ENCODE measurements at regions not wholly inside any gene's neighbourhood (a gene's known extent, or its start where the extent isn't known, plus 50 kb on each side); places are given as distances from the start of the nearest gene placed in this dataset.
"Not testable (repeated sequence)": the region's sequence is repeated elsewhere in the genome, so short reads cannot be mapped to it uniquely, and the experiment has no call there.

DNA sequence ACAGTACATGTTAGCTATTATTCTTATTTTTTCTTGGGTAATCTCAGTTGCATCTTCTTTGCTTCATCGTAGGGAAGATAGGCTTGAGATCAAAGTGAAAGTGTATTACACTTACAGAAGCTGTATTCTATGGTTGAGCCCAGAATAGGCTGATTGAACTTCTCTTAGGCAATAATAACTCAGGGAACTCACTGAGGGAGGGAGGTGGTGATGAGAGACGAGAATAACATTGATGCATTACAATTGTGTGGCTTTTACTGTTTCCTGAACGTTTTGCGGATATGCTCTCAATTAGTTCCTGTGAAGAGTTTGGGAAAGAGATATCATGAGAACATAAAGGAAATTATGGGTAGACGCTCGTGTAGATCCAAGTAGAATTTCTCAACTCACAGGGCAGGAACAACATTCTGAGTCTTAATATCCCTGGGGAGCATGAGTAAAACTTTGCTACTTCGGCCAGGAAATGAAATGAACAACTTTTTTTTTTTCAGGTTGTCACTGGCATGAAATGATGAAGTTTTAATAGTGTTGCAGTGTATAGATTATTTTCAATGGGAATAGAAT is 302.2 kb downstream of the TUSC7 start:
- no peak for DNase-seq

DNA sequence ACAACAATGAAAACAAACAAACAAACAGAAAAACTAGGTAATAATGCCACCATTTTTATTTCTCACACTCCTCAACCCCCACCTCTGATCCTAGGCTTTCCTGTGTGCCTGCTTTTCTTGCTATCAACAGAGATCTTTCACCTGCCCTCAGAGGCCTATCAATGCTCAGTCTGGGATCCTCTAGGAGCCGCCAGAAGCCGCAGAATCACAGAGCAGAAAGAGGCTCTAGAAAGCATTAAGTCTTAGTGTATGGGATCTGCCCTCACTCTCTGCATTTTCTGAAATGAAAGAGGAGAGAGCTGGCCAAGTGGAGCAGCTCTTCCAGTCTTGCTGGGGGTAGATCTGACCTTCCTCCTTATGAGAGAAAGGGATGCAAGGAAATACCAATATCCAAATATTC is 306.8 kb downstream of the TUSC7 start:
- no peak for DNase-seq

DNA sequence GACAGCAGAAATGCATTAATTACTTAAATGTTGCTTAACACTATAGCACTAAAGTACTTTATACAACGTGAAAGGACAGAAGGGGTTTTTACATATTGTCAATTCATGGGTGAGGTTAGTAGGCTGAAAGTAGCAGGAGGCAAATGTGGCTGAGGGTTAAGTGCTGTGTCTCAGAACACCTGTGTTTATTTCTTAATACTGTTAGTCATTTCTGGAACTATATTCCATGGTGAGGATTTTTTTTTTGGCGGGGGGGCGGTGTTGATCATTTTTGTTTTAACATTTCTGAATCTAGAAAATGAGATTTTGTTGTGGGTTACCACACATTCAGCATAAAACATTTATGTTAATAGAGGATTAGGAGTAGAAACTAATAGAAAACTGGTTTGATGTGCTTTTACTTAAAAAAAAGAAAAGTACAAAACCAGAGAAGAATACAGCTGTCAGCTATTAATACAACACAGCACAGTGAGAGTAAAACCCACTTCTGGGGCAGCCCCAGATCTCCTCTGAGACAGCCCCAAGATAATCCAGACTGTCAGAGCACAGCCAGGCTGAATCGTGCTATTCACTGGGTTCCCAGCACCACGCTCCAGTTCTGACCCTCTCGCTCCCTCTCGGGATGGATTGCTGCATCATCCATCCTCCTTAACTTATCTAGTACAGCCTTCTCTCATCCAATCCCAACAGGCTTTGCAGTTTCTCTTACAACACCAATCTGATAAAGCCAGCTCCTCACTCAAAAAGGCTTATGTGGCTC is 307.7 kb downstream of the TUSC7 start:
- no peak for DNase-seq

DNA sequence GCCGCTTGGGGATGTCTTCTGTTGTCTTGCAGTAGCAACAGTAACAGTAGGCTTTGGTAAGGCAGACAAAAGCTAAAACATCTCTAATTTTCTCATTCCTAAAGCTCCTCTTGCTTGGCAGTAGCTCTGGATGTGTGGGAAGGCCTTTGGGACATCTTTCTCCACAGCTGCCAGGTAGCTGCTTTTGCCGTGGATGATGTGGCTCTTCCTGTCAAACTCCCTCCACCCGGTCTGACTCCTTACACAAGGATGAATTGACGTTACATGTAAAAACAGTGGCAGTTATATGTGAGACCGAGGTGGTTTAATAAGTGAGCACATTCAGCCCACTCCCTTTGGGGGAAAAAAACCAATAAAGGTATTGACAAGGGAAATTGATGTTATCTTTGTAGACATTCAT is 309.1 kb downstream of the TUSC7 start:
- no peak for DNase-seq

DNA sequence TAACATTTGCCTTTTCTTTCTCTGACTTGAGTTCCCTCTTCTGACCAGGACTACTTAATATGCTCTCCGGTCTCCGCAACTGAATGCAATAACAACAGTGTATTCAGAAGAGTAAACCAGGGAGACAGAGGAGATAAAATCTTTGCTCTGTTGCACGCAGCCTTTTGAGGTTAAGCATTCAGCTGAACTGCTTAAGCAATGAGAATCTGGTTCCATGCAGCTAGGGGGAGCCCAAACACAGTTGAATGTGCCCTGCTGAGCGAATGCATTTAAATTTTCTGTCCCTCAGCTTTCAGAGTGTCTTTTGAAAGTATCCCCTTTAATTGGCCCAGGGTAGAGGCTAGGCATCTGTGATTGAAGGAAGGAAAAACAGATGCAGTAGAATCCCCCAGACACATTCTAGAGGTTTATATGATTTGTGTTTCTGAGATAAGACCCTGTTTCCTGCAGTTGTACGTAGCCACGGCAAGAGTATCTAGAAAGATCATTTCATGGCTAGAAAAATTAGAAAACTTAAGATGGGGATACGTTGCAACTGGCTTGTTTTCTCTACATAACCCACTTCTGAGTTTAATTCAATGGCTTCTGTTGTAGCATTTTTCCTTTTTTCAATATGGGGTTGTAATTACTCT is 309.6 kb downstream of the TUSC7 start:
- no peak for DNase-seq

DNA sequence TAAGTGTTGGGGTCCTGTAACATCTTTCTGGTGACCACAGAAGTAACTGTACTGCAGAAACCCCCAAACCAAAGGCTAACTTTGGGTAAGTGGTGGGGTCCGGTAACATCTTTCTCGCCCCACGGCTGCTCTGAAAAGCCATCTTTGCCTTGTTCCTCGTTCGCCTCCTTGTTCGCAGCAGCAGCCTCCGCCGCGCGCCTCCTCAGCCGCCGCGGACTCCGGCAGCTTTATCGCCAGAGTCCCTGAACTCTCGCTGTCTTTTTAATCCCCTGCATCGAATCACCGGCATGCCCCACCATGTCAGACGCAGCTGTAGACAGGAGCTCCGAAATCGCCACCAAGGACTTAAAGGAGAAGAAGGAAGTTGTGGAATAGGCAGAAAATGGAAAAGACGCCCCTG is 316.8 kb downstream of the TUSC7 start:
- no peak for DNase-seq

DNA sequence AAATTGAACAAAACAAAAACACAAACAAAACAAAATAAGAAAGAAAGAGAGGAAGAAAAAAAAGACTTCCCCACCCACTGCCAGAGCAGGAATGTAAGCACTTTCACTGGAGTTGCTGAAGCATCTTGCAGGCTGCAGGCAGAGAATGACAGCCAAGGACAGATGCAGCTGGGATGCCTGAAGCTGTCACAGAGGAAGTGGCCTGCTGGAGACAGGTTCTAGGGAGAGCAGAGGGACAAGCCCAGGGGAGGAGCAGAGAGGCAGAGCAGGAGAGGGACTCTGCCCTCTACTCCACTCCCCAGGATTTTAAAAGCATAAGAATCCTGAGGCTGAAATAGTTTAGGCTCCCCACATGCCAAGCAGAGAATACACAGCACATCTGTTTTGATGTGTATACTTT is 326.2 kb downstream of the TUSC7 start:
- no peak for DNase-seq

DNA sequence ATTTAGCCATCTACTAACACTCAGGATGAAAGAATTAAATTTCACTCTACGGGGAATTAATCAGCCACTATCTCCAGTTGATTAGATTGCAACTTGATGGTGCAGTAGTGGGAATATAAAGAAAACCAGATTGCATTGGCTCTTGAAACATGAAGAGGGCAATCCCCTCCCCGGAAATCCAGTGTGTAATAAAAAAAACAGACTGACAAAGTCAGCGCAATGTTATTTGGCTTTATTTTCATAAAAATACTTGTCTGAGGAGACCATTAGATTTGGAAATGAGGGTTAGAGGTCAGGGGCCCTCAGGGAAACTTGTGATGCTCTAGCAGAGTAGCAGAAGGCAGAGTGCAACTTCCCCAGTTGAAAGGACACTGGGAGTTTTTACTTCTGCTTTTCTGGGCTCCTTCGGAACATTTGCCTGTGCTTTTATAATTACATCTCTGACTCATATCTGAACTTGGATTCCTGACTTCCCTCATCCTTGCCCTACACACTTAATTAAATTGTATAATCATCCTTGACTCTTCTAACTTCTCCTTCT is 326.8 kb downstream of the TUSC7 start:
- no peak for DNase-seq

DNA sequence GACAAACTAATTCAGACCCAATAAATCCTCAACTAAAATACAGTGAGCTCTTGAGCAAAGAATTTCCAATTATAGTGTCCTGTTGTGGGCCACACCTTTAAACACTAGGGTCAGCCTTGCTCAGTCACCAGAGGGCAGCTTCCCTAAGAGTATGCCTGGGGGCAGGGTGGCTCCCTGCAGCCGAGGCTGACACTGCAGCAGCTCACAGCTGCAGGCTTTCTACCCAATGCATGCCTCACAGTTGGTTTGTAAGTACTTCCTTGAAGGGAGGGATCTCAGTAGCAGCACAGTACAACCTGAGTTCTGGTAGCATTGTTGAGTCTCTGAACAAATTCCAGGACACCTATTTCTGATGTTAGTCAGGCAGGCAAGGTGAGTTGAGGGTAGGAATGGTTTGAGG is 335.6 kb downstream of the TUSC7 start:
- DNase-seq = no peak

DNA sequence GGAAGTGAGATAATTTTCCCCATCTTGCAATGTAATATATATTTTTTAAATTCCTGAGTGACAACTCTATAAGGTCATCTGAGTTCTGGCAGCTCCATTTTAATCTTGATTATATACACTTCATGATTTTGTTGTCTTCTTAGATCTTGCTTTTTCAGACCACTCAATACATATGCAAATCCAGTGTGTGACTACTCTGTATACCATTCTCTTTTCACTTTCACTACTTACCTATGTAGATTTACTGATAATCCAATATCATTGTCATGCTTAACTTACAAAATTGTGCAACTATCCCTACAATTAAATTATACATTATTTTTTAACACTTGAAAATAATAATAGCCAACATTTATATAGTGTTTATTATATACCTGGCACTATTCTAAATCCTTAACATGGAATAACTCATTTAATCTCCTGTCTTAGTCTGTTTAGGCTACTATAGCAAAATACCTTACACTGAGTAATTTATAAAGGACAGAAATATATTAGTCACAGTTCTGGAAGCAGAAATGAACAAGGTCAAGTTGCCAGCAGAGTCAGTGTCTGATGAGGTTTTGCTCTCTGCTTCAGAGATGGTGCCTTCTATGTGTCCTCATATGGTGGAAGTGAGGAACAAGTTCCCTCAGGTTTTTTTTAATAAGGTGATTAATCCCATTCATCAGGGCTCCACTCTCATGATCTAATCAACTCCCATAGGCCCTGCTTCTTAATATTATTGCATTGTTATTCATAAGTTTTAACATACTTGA is 338.5 kb downstream of the TUSC7 start:
- DNase-seq = no peak

DNA sequence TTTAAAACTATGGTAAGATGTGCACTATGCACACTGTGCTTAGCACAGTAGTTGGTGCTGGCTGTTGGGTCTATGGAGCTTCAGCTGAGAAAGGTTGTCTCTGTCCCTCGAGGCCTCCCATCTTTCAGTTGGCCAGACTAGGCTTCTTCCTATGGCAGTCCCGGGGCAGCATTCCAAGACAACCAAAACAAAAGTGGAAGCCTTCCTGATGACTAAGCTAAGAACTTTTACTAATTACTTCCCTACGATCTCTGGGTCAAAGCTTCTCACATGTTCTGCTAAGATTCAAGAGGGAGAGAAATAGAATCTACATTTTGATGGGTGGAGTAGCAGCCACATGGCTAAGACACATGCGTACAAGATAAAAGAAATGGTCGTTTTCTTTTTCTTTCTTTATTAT is 342.8 kb downstream of the TUSC7 start:
- DNase-seq = no peak

DNA sequence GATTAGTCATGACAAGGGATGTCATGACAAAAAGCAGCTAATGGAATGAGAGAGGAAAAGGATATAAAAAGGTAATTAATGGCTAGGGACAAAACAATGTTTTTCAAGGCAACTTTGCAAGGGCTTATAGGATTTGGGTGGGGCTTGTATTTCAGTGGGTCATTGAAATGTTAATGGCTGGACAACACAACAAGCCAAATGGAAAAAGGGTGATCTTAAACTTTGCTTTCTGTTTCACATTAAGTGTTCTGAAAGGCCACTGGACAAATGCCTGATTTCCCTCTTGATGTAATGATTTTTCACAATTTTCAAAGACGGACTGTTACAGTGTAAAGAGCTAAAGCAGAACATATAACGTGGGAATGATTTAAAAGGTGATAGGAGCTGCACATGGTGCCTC is 345.0 kb downstream of the TUSC7 start:
- DNase-seq = no peak

DNA sequence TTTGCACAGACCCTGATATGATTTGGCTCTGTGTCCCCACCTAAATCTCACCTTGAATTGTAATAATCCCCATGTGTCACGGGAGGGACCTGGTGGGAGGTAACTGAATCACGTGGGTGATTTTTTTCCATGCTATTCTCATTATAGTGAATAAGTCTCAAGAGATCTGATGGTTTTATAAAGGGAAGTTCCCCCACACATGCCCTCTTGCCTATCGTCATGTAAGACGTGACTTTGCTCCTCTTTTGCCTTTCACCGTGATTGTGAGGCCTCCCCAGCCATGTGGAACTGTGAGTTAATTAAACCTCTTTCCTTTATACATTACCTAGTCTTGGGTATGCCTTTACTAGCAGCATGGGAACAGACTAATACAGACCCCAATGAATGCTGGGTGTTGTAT is 347.4 kb downstream of the TUSC7 start:
- DNase-seq = not testable (repeated sequence)

DNA sequence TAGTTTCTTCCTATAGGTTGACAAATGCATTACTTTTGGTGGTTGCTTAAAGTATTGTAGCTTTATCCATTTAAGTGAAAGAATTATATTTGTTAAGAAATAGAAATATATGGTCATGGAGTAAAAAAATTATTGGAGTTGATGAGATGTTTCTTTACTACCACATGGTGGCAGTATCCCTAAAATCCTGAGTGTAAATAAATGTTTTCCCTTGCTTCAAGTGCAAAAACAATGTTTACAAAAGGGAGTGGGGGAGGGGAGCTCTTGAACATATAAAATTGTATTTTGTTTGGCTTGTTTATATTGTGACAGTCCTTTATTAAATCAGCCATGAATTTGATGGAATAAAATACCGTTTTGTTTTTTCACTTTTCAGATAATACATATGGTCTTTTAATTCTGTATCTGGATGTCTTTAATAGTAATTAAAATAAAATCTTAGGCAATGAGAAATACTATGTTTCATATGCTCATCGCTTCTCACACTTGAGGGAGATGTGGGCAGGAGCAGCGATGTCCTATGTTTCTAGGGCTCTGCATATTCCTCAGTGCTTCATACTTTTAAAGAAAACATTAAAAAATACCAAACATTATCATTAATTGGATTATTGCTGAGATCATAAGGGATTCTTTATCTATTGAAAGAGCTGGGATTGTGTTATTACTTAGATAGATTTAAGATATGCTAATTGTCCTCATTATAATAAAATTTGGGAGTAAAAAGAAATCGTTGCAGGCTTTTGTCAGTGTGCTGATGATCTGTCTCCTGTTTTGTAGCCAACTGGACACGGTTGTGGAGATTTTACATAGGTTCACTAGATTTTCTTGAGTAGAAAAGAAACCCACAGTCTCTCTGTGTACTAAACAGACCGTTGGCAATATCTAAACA is 349.7 kb downstream of the TUSC7 start:
- no peak for DNase-seq

DNA sequence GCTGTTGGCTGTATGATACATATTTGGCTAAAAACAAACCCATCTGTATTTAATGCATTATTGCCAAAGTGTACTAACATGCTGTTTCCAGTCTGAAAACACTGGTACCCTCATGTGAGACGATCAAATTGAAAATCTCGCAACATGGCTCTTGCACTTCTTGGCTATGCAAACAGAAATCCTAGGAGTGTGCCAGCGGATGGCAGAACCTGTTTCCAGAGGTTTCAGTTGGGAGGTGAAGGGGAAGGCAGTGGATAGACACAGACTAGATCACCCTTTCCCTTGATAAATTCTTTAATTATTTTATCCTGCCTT is 350.3 kb downstream of the TUSC7 start:
- no peak for DNase-seq

DNA sequence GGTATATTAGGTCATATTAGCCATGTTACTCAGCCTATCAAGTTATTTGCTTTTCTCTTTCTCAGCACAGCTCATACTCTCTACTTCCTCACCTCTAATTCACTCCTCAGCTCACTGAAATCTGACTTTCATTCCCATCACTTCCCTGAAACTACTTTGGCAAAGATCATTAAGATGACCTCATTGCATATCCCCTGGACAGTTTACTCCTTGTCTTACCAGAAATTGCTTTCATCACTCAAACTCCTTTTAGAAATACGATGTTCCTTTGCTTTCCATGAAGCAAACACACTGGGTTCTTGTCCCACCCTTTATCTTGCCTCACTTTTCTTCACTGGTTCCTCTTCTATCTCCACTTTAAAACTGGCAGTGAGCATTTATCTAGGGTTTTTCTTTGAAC is 354.4 kb downstream of the TUSC7 start:
- DNase-seq = no peak

DNA sequence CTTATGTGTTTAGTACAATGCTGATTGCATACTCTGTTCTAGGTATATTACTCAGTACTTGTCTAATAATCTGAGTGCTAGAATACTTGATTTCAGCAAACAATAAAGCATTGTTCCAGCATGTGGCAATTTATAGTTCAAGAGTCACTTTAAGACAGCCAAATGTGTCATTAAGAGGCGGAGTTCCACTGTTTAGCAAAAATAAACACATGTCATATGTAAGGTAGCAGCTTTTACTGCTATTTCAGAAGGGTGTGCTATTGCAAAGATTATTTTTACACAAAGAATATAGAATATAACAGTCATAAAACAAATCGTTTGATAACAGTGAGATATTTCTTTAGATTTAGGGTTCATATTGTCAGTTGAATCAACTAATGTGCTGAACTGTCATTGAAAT is 358.7 kb downstream of the TUSC7 start:
- DNase-seq = no peak

DNA sequence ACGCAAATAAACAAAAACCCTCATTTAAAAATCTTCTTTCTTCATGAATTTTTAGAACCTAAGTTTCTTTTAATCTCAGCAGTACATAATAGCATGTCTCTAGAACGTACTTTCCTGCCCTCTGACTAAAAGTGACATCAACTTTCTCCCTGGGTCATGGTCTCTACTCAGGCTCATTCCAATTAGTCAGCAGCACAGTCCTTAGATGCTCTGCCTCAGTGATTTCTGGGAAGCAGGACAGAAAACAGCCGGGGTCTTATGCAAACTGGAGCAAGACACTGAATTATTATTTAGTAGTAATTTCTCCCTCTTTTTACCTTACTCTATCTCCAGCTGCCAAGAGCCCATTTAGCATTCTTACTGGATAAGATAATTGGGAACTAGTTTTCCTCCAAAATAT is 365.2 kb downstream of the TUSC7 start:
- no peak for DNase-seq

DNA sequence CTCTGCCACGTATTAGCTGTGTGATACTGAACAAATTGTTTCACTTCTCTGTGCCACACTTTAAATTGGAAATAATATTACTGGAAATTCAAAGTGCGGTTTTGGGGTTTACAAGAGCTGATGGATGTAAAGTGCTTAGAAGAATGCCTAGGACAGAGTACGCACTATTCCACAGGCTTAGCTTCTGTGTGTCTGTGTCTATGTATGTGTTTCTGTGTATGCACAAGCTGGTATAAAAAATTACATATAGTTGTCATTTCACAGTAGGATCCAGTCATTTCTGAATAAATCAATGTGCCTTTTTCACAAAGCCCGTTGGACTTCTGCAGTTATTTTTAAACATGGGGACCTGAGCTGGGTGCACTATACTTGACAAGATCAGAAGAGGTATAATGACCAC is 370.4 kb downstream of the TUSC7 start:
- DNase-seq = no peak

DNA sequence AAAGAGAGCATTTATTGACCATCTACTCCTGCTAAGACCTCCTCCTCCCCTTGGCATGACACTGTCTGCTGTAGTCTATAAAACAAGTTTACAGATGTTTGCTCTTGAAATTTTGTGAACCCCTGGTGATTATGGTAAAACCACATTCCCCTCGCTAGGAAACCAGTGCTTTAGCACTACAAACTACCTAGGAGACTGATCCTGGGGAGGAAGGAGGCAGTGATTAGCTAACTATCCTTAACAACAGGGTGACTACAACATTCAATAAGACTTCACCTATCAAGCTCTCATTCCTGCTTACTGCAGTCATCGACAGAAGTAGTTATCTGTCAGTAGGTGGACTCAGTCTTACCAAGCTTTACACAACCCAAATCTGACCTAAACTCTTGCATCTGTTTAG is 371.3 kb downstream of the TUSC7 start:
- no peak for DNase-seq

DNA sequence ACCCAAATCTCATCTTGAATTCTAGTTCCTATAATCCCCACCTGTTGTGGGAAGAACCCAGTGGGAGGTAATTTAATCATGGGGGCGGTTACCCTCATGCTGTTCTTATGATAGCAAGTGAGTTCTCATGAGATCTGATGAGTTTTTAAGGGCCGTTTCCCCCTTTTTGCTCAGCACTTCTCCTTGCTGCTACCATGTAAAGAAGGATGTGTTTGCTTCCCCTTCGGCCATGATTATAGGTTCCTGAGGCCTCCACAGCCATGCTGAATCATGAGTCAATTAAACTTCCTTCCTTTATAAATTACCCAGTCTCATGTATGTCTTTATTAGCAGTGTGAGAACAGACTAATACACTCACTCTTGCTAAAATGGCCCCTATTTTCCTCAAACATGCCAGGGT is 374.7 kb downstream of the TUSC7 start:
- no peak for DNase-seq

DNA sequence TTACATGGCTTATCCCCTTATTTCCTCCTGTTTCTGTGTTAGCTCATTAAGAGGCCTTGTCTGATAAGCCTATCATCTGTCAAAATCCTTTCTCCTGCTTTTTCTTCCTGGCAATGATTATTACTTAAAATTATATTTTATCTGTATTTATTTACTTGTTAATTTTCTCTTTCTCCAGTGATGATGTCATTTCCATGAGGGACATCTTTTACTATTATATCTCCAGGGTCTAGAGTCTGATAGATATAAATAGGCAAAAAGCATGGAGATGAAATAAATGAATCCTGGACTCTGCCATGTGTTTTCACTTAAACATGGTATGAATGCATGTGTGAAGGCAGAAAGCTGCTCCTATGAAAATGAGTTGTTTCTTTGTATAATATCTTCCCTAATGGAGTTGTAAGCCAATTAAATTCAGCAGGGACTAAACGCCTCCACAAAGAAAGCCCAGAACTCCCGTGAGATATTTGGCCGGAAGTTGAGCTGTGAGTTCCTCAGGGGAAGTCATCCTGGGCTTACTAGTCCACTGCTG is 375.2 kb downstream of the TUSC7 start:
- no peak for DNase-seq

DNA sequence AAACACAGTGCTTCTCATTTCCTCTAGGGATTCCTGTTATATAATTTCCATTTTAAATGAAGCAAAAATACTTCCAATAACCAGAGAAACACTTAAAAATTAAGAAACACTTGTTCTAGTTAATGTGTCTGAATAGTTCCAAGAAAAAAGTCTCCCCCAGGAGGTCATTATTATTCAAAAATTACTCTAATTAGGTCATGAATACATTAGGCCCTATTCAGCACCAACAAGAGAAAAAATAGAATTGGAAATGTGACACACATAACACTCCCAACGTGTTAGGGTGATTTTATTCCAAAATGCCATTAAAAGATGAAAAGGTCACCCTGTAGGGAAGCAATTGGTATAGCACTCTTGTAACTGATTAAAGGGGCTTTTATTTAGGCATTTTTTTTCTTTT is 382.1 kb downstream of the TUSC7 start:
- DNase-seq = no peak
